Glutamatergic neuron (in vitro differentiated cells): ENCODE measurements at regions not wholly inside any gene's neighbourhood (a gene's known extent, or its start where the extent isn't known, plus 50 kb on each side); places are given as distances from the start of the nearest gene placed in this dataset.

Source experiments
- DNase-seq: peaks from one replicate; pipeline ENCODE4 v3.0.0; 2022
- H3K27ac Mint-ChIP-seq: one replicate; pipeline ENCODE4 v1.8.0; 2020; ENCODE audit warnings: mild to moderate bottlenecking, mixed read lengths, inconsistent platforms; ENCODE audit not compliant: unreplicated experiment
- H3K27me3 Mint-ChIP-seq: one replicate; pipeline ENCODE4 v1.8.0; 2020; ENCODE audit warnings: mild to moderate bottlenecking, moderate library complexity, mixed read lengths, inconsistent platforms; ENCODE audit not compliant: unreplicated experiment
- H3K36me3 Mint-ChIP-seq: one replicate; pipeline ENCODE4 v1.8.0; 2020; ENCODE audit warnings: mild to moderate bottlenecking, mixed read lengths, inconsistent platforms; ENCODE audit not compliant: unreplicated experiment
- H3K4me1 Mint-ChIP-seq: one replicate; pipeline ENCODE4 v1.8.0; 2020; ENCODE audit warnings: mild to moderate bottlenecking, low read depth, mixed read lengths, inconsistent platforms; ENCODE audit not compliant: unreplicated experiment
- H3K4me3 Mint-ChIP-seq: one replicate; pipeline ENCODE4 v1.8.0; 2020; ENCODE audit warnings: mild to moderate bottlenecking, mixed read lengths, inconsistent platforms; ENCODE audit not compliant: unreplicated experiment
- H3K9me3 Mint-ChIP-seq: one replicate; pipeline ENCODE4 v1.8.0; 2020; ENCODE audit warnings: mild to moderate bottlenecking, moderate library complexity, mixed read lengths, inconsistent platforms; ENCODE audit not compliant: unreplicated experiment
- TF ChIP-seq, protein P1 (sequence below): fragments of 200-600 bp; sonication (generic); IDR thresholded peaks from one replicate; pipeline ENCODE4 v1.5.0; 2021; ENCODE audit not compliant: partially characterized antibody, unreplicated experiment

DNA sequence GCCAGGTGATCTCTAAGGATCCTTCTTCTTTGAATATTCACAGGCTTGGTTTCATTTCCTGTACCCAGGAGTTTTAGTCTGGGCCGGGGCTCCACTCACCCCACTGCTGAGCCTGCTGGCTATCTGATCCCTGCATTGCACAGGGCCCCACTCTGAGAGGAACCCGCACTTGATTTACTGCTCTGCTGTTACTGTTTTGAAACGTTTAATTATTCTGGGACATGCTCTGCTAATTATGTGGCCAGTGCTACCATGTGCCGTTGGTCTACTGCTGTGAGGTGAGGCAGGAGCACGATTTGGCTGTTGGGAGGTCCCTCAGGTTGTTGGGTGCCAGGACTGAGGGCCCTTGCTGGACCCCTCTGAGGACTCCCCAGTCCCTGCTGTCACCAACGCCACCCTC is 108.7 kb upstream of the SIRPA start:
- TF ChIP-seq, protein P1, sequence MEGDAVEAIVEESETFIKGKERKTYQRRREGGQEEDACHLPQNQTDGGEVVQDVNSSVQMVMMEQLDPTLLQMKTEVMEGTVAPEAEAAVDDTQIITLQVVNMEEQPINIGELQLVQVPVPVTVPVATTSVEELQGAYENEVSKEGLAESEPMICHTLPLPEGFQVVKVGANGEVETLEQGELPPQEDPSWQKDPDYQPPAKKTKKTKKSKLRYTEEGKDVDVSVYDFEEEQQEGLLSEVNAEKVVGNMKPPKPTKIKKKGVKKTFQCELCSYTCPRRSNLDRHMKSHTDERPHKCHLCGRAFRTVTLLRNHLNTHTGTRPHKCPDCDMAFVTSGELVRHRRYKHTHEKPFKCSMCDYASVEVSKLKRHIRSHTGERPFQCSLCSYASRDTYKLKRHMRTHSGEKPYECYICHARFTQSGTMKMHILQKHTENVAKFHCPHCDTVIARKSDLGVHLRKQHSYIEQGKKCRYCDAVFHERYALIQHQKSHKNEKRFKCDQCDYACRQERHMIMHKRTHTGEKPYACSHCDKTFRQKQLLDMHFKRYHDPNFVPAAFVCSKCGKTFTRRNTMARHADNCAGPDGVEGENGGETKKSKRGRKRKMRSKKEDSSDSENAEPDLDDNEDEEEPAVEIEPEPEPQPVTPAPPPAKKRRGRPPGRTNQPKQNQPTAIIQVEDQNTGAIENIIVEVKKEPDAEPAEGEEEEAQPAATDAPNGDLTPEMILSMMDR: no peak
- no peak for DNase-seq
- Mint-ChIP-seq H3K36me3 (no peaks in the 10 kb centered on the region), H3K4me3 (no peak overlapping the region), H3K27me3 (peaks cover 2% of the 10 kb centered on the region), H3K4me1 (no peaks in the 10 kb centered on the region), H3K27ac (no peak overlapping the region), H3K9me3 (no peaks in the 10 kb centered on the region)

DNA sequence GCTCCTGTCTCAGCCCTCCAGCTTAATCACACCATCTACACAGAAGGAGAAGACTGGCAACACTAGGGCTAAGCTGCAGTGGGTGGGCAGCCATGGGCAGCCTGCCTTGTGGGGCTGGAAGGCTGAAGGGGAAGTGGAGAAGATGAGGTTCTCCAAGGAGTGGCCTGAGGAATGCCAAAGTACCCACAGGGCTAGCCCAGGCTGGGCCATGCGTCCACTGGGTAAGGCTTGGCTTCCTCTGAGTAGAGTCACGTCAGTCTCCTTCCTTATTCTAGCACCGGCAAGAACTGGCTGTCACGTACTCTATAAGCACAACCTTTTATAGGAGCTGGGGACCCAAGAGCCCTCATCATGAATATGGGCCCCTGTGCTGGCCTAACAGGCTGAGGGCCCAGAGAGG is 110.6 kb upstream of the SIRPA start:
- DNase-seq: no peak
- no peak overlapping the region for H3K4me3 Mint-ChIP-seq
- H3K36me3 Mint-ChIP-seq: no peaks in the 10 kb centered on the region
- H3K27ac Mint-ChIP-seq: no peak overlapping the region
- no peaks in the 10 kb centered on the region for H3K9me3 Mint-ChIP-seq
- no peaks in the 10 kb centered on the region for H3K4me1 Mint-ChIP-seq
- H3K27me3 Mint-ChIP-seq: peaks cover 2% of the 10 kb centered on the region
- TF ChIP-seq, protein P1: no peak

DNA sequence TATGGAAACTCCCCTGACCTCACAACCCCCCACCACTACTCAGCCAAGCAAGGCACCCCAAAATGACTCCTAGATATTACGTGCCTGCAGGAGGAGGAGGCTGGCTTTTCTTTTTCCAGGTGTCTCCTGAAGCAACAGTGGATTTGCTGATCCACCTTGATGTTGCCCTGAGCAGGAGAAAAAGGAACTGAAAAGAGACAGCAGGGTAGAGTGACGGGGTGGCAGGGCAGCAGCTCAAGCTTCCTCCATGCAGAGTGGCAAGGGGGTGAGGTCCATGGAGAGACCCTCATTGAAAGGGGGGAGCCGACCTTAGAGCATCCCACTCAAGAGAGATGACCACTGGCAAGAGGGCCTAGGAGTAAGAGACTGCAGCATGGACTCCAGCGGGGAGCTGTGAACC is 112.0 kb upstream of the SIRPA start:
- Mint-ChIP-seq H3K9me3 (no peaks in the 10 kb centered on the region), H3K27me3 (peaks cover 2% of the 10 kb centered on the region), H3K27ac (no peak overlapping the region), H3K4me1 (no peaks in the 10 kb centered on the region), H3K36me3 (no peaks in the 10 kb centered on the region), H3K4me3 (no peak overlapping the region)
- TF ChIP-seq, protein P1: no peak
- DNase-seq: no peak

DNA sequence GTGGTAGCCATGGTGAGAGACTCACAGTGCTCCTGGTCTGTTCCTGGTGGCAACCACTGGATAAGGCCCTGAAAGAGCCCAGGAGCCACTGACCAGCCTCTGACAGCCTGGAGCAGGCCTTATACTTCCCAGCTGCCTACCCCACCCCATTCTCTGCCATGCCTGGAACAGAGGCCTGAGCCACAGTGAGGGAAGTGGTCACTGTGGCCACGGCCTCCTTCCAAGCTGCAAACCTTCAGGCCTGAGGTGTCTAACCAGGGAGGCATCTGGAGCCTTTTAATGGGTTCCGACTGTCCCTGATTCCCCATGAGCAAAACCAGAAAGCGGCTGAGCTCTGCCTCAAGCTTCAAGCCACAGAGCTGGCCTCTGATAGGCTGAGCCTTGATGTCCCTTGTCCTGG is 113.0 kb upstream of the SIRPA start:
- Mint-ChIP-seq H3K27ac (no peak overlapping the region), H3K4me3 (no peak overlapping the region), H3K4me1 (peaks cover 2% of the 10 kb centered on the region), H3K36me3 (no peaks in the 10 kb centered on the region), H3K27me3 (peaks cover 4% of the 10 kb centered on the region), H3K9me3 (peaks cover 5% of the 10 kb centered on the region)
- no peak for DNase-seq
- TF ChIP-seq, protein P1: no peak

DNA sequence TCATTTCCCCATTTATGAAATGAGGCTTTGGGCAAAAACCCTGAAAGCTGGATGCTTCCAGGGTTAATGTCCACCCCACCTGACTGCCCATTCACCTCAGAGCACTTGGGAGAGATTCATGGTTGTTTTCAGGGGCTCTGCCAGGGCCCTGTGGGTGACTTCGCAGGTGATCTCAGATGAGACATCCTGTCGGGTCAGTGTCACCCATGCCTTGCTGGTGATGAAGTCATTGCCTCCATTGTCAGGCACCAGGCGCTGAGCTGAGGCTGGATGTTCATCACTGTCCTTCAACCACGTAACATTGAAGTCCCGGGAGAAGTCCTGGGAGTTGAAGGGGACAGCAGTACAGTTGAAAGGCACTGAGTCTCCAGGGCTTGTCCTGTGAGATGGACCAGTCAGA is 115.6 kb upstream of the SIRPA start:
- H3K9me3 Mint-ChIP-seq: peaks cover 5% of the 10 kb centered on the region
- DNase-seq: no peak
- H3K36me3 Mint-ChIP-seq: no peaks in the 10 kb centered on the region

More for the DNA sequence above, 115.6 kb upstream of the SIRPA start:
- no peak overlapping the region for H3K27ac Mint-ChIP-seq
- H3K4me3 Mint-ChIP-seq: no peak overlapping the region
- H3K4me1 Mint-ChIP-seq: peaks cover 8% of the 10 kb centered on the region
- peaks cover 2% of the 10 kb centered on the region for H3K27me3 Mint-ChIP-seq
- TF ChIP-seq, protein P1: no peak
